Endothelial cell of hepatic sinusoid (primary cell): ENCODE measurements at regions not wholly inside any gene's neighbourhood (a gene's known extent, or its start where the extent isn't known, plus 50 kb on each side); places are given as distances from the start of the nearest gene placed in this dataset.

Experiments used
- in situ Hi-C: cut with HindIII; loops from 2 replicates; pipeline ENCODE4 v1.10.0; 2017; ENCODE audit warnings: low sequenced_read_pairs

GRCh38 chr10:128875030-128875744 is 591.9 kb upstream of the MGMT start:
- in situ Hi-C loops: no loop called here

- in situ Hi-C loops: no loop called here
These were observed 590.9 kb upstream of the MGMT start for GRCh38 chr10:128875956-128876736.

GRCh38 chr10:128877141-128877540 is 589.9 kb upstream of the MGMT start:
- in situ Hi-C loops: no loop called here

DNA sequence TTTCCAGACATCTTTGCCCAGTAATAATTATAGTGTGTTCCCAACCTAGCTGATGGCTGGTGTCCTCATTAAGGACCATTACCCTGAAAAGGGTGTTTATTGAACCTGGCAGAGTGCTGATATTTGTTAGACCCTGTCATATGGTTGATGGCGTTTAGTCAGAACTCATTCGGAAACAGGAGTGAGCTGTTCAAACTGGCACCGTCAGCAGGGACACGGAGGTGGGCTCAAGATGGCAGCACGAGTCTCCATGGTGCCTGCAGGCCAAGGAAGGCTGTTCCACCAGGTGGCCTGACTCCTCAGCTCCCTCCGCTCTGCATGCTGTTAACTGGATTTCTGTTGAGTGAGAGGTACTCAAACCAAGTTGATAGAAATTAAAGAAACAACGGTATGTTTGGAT is 589.1 kb upstream of the MGMT start:
- in situ Hi-C loops: no loop called here

- in situ Hi-C loops: no loop called here
These were observed 588.0 kb upstream of the MGMT start for GRCh38 chr10:128879030-128879429.

DNA sequence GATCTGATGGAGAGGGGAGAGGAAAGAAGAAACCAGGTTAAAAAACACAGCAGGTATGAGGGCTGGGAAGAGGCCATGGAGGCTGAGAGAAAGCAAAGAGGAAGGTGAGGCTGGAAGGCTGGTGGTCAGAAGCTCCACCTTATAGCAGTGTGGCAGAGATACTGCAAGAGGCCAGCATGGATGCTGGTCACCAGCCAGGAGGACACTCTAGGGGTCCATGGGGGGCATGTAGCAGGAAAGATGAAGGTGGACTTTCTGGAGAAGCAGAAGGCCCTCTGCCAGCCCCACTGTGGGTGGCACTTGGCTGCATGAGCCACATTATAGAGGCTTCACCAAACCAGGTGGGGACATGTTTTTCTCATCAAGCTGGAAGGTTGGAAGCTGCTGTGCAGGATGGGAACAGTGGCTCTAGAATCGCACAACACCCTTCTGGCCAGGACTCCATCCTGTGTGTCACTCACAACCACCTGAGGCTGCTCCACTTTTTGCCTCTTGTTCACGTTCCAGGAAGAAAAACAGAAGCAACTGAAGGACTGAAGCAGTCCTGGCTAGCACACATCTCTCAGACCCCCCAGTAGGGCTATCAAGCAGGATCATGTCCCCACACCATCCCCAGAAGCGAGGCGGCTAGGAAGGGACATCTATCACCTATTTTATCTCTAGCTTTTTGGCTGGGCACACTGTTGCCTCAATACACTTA is 587.5 kb upstream of the MGMT start:
- in situ Hi-C loops: no loop called here

DNA sequence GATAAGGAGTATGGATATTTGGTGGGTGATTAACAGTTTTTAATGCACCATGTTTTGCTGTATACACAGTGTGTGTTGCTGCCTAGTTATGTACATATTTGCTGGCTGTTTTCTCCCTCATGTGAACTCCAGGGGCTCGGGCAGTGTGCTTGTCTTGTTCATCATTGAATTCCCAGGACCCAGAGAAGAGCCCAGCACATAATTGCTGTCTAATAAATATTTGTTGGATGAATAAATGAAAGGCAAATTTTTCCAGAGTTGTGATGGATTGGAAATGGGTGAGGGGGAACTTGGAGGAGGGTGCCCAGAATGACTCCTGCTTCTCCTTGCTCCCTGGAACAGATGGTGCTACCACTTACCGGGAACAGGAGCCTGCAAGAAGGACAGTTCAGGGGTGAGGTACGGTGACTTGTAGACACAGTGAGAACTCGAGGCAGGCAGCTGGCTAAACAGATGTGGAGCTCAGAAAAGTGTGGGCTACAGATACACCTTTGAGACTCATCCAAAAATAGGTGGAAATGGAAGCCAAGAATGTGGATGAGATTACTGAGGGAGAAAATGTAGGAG is 586.8 kb upstream of the MGMT start:
- in situ Hi-C loops: no loop called here

GRCh38 chr10:128881086-128881485 is 586.0 kb upstream of the MGMT start:
- in situ Hi-C loops: no loop called here

GRCh38 chr10:128883231-128884032 is 583.6 kb upstream of the MGMT start:
- in situ Hi-C loops: no loop called here

- in situ Hi-C loops: no loop called here
These were observed 583.0 kb upstream of the MGMT start for GRCh38 chr10:128884033-128884425.

DNA sequence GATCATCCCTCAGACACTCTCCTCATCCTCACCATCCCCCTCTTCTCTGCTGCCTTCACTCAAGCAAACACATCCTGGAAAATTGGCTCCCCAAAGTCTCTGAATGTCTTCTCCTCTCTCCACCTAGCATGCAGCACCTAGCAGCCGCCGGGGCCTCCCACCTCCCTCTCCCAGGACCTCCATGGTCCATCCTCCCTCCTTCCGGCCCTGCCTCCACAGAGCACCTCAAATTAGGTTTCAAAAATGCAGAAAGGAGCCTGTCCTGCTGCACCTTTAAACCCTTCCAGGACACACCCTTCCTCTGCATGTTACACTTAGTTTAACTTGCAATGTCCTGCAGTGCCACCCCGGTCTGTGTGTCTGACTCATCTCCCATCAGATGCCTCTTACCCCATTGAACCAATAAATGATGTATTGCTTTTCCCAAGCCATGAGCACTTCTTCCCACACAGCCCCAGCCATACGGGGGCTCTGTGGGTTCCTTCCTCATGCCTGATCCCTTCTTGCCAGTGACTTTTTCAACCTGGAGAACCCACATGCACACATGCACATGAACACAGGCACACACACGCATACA is 582.5 kb upstream of the MGMT start:
- in situ Hi-C loops: no loop called here

DNA sequence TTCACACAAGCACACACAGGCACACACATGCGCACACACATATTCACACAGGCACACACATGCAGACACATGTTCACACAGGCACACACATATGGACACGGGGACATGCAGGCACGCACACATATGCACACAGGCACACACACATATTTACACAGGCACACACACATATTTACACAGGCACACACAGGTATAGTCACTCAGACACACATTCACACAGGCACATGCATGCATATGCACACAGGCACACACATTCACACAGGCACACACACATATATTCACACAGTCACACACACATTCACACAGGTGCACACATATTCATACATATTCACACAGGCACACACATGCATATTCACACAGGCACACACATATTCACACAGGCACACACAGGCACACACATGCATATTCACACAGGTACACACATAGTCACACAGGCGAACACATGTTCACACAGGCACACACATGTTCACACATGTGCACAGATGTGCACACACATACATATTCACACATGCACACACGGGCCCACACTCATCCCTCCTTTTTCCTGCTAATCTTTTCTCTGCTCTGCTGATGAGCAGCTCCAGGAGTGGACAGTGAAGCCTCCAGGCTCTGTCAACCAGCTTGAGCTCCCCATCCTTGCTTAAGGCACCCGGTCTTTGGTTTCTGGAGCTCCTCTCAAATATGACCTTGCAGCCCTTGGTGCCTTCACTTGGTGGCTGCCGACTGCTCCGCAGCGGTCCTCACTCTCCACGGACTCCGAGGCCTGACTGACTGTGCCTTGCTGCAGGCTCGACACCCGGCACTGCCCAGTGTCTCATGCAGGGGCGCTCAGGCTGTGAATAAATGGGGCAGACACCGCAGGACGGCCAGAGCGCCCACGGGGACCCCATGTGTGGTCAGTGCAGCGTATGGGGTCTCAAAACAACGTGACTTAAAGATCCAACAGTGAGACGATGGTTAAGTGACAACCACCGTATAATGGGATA is 581.2 kb upstream of the MGMT start:
- in situ Hi-C loops: no loop called here

GRCh38 chr10:128887856-128888255 is 579.2 kb upstream of the MGMT start:
- in situ Hi-C loops: no loop called here

DNA sequence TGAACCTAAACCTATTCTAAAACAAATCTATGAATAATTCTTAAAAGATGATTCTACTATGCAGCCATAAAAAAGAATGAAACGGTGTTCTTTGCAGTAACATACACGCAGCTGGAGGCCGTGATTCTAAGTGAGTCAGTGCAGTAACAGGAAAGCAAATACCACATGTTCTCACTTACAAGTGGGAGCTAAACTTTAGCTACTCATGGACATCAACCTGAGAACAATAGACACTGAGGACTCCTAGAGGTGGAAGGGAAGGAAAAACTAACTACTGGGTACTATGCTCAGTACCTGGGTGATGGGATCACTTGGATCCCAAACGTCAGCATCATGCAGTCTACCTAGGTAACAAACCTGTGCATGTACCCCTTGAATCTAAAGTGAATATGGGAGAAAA is 575.0 kb upstream of the MGMT start:
- in situ Hi-C loops: no loop called here

DNA sequence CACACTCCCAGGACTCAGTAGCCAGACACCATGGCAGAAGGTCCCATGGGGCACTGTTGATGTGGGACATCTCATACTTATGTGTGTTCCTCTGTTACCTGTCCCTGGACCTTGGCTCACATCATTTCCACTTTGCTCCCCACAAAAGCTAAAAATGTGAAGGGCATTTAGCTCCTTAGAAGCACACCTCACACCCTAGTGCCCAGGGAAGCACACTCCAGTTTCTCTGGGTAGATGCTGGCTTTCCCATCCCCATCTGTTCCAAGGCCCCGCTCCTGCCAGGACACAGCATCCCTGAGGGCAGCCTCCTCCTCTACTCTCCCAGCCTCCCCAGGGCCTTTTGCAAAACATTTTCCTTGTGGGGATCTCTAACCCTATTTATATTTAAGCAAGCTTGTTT is 572.4 kb upstream of the MGMT start:
- in situ Hi-C loops: no loop called here

- in situ Hi-C loops: no loop called here
These were observed 571.6 kb upstream of the MGMT start for GRCh38 chr10:128895473-128895872.

DNA sequence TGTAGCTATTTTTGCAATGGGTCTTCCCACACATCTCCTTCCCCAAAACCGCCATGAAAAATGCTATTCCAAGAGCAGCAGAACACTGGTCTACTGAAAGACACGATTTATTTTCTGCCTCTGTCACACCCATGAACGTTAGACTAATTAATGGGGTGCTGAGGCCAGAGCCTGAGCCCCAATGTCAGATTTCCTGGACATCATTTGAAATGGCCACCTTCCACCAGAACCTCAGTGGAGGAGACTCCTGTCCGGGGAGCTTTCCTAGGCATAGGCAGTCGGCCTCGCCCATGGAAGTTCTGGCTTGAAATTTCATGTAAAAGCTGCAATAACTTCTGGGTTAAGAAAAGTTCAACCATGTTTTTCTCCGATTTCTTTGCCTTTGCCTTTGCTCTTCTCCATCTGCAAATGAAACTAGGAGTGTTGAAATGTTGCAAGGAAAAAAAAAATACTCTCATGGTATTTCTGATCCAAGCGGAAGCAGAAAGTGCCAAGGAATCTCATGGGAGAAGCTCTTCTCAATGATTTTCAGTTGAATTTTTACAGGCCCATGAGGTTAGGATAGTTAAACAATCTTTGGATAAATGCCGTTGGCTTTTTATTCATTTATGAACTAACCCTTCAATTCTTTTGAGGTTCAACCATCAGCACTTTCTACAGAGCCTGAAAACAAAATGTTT is 570.8 kb upstream of the MGMT start:
- in situ Hi-C loops: no loop called here

GRCh38 chr10:128896963-128897362 is 570.1 kb upstream of the MGMT start:
- in situ Hi-C loops: no loop called here
